ENCODE measurements at regions not wholly inside any gene's neighbourhood (a gene's known extent, or its start where the extent isn't known, plus 50 kb on each side); places are given as distances from the start of the nearest gene placed in this dataset.
"Not testable (repeated sequence)": the region's sequence is repeated elsewhere in the genome, so short reads cannot be mapped to it uniquely, and the experiment has no call there.

- TF ChIP-seq ISL1 (CRISPR knock-in tag; IDR thresholded peaks at IDR 0.05): no peak
- no peak for TF ChIP-seq CSRNP3 (CRISPR knock-in tag; IDR thresholded peaks at IDR 0.05)
- TF ChIP-seq ZNF8 (CRISPR knock-in tag; IDR thresholded peaks at IDR 0.05): no peak
- TF ChIP-seq PATZ1 (CRISPR knock-in tag; IDR thresholded peaks at IDR 0.05; ENCODE audit: borderline replicate concordance): no peak
- no peak for TF ChIP-seq ZNF70 (CRISPR knock-in tag; IDR thresholded peaks at IDR 0.05)
- TF ChIP-seq ARNTL (CRISPR knock-in tag; IDR thresholded peaks at IDR 0.05; ENCODE audit: borderline replicate concordance, low read depth): no peak
- TF ChIP-seq ZFP3 (CRISPR knock-in tag; IDR thresholded peaks at IDR 0.05): no peak
- TF ChIP-seq TOX (CRISPR knock-in tag; IDR thresholded peaks at IDR 0.05; ENCODE audit: borderline replicate concordance): no peak
- peak; percentile 48; the same call in 2 of the 3 replicates for ATAC-seq
These were observed 61.2 kb downstream of the CRP start for GRCh38 chr1:159653201-159653600.

- not testable (repeated sequence) for ATAC-seq
These were observed 56.9 kb downstream of the CRP start for GRCh38 chr1:159657477-159657876.

All from SK-N-SH treated with all-trans-retinoic acid at 6 μM for 48 hours (cell line).